SK-MEL-5 (cell line): ENCODE measurements at regions not wholly inside any gene's neighbourhood (a gene's known extent, or its start where the extent isn't known, plus 50 kb on each side); places are given as distances from the start of the nearest gene placed in this dataset.

Experiments used
- small RNA-seq, 2 experiments: library from RNA; depleted of rRNA; stranded (forward); fragments of <200 nt; gene quantifications; one replicate each; pipeline ENCODE3, GENCODE V24; 2014

Small RNA genes lying in the stretch of these regions (small RNA-seq; reads per million reads assigned to genes)
- gene AL356277.1 (0 reads per million in 2 experiments), gene TXNP7 (0 reads per million in 2 experiments)
